ENCODE measurements at regions not wholly inside any gene's neighbourhood (a gene's known extent, or its start where the extent isn't known, plus 50 kb on each side); places are given as distances from the start of the nearest gene placed in this dataset.

DNA sequence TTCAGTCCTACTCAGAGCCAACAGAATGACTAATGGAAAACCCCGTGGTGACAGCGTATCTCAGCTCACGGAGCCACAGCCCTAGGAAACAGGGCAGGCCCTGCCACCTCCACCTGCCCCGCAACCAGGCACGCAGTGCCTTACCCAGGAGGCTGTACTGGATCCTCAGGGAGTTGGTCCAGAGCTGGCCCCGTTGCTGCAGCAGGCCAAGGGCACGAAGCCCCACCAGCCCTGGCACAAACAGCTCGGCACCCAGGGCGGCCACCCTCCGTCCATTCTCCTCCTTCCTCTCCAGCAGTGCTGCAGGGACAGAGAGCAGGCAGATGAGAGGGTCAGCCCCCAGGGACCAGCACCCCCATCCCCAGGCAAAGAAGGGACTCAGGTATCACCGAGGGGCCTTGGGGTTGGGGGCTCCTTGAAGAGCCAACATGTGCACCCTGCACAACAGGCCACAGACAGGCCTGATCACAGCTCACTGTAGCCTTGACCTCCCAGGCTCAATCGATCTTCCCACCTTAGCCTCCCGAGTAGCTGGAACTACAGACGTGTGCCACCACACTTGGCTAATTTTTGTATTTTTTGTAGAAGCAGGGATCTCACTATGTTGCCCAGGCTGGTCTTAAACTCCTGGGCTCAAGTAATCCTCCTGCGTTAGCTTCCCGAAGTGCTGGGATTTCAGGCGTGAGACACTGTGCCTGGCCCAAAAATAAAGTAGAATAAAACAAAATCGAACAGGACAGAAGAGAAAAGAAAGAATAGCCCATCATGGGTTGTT, 115.7 kb downstream of the RMI2 start:
- Histone ChIP-seq H3K79me2 (ENCODE audit: low read length) (no peaks in the 10 kb centered on the region), H3K9ac (ENCODE audit: low read length) (no peak overlapping the region), H3K4me1 (ENCODE audit: low read length) (peaks cover 4% of the 10 kb centered on the region), H3K36me3 (replicated peaks; ENCODE audit: insufficient read depth, low read length) (no peaks in the 10 kb centered on the region), H2AFZ (ENCODE audit: low read length) (no peak overlapping the region), H3K27me3 (replicated peaks; ENCODE audit: insufficient read depth, low read length) (no peaks in the 10 kb centered on the region), H3K9me3 (replicated peaks; ENCODE audit: insufficient read depth, low read length) (no peaks in the 10 kb centered on the region), H3F3A (ENCODE audit: insufficient read depth, low read length) (peaks cover 13% of the 10 kb centered on the region), H4K20me1 (ENCODE audit: insufficient read depth, low read length) (no peaks in the 10 kb centered on the region), H3K9me2 (replicated peaks; ENCODE audit: insufficient read depth, low read length) (no peaks in the 10 kb centered on the region), H3K4me3 (ENCODE audit: low read length) (no peak overlapping the region), H3K4me2 (ENCODE audit: low read depth, low read length) (no peak overlapping the region), H3K27ac (ENCODE audit: low read length) (no peak overlapping the region)
- DNase-seq = no peak
- TF ChIP-seq EZH2phosphoT487 (IDR thresholded peaks at IDR 0.05; ENCODE audit: low read length) = no peak
- TF ChIP-seq, protein P1, sequence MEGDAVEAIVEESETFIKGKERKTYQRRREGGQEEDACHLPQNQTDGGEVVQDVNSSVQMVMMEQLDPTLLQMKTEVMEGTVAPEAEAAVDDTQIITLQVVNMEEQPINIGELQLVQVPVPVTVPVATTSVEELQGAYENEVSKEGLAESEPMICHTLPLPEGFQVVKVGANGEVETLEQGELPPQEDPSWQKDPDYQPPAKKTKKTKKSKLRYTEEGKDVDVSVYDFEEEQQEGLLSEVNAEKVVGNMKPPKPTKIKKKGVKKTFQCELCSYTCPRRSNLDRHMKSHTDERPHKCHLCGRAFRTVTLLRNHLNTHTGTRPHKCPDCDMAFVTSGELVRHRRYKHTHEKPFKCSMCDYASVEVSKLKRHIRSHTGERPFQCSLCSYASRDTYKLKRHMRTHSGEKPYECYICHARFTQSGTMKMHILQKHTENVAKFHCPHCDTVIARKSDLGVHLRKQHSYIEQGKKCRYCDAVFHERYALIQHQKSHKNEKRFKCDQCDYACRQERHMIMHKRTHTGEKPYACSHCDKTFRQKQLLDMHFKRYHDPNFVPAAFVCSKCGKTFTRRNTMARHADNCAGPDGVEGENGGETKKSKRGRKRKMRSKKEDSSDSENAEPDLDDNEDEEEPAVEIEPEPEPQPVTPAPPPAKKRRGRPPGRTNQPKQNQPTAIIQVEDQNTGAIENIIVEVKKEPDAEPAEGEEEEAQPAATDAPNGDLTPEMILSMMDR (IDR thresholded peaks at IDR 0.05; ENCODE audit: low read length) = no peak

DNA sequence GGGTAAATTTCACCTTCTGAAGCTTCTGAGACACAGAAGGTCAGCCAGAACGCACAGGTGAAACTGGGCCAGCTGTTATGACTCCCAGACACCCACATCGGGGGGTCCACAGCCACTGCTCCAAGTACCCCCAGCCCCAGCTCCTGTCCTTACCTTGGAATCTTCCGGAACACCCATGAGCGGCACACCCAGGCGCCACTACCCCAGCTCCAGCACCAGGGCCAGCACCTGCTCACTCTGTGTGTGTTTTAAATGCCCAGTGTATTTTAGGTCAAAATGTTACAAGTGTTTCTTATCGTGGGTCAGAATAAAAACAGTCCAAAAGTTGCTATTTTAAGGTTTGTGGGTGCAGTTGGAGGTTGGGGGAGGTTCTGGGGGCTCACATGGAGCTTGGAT, 116.3 kb downstream of the RMI2 start:
- Histone ChIP-seq H3K4me1 (ENCODE audit: low read length) (peaks cover 4% of the 10 kb centered on the region), H3K9ac (ENCODE audit: low read length) (no peak overlapping the region), H3K27ac (ENCODE audit: low read length) (no peak overlapping the region), H3K4me3 (ENCODE audit: low read length) (no peak overlapping the region), H3K27me3 (replicated peaks; ENCODE audit: insufficient read depth, low read length) (no peaks in the 10 kb centered on the region), H3K4me2 (ENCODE audit: low read depth, low read length) (no peak overlapping the region), H3K9me2 (replicated peaks; ENCODE audit: insufficient read depth, low read length) (no peaks in the 10 kb centered on the region), H3K9me3 (replicated peaks; ENCODE audit: insufficient read depth, low read length) (no peaks in the 10 kb centered on the region), H3F3A (ENCODE audit: insufficient read depth, low read length) (peaks cover 13% of the 10 kb centered on the region), H3K36me3 (replicated peaks; ENCODE audit: insufficient read depth, low read length) (no peaks in the 10 kb centered on the region), H4K20me1 (ENCODE audit: insufficient read depth, low read length) (no peaks in the 10 kb centered on the region), H2AFZ (ENCODE audit: low read length) (no peak overlapping the region), H3K79me2 (ENCODE audit: low read length) (no peaks in the 10 kb centered on the region)
- no peak for DNase-seq
- TF ChIP-seq EZH2 (optimal IDR thresholded peaks at IDR 0.05; ENCODE audit: low read depth, low read length) = no peak

DNA sequence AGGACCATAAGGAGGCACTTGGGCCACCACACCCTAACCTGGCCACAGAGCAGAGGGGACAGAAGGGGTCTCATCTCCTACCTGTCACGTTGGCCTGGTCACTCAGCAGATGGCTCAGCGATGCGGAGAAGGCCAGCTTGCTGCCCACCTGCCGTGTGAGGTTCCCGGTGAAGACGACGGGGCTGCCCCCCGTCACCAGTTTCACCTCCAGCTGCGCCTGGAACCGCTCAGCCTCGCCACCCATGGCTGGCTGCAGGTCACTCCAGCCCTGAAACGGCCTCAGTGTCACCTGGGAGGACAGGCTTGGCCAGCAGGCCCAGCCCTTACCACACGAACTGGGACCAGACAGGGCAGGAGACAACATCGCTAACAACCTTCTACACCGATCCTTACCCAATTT, 116.8 kb downstream of the RMI2 start:
- Histone ChIP-seq H3F3A (ENCODE audit: insufficient read depth, low read length) (peaks cover 13% of the 10 kb centered on the region), H3K4me1 (ENCODE audit: low read length) (peaks cover 4% of the 10 kb centered on the region), H4K20me1 (ENCODE audit: insufficient read depth, low read length) (no peaks in the 10 kb centered on the region), H3K27ac (ENCODE audit: low read length) (no peak overlapping the region), H3K4me3 (ENCODE audit: low read length) (no peak overlapping the region), H3K9me2 (replicated peaks; ENCODE audit: insufficient read depth, low read length) (no peaks in the 10 kb centered on the region), H3K9me3 (replicated peaks; ENCODE audit: insufficient read depth, low read length) (no peaks in the 10 kb centered on the region), H3K4me2 (ENCODE audit: low read depth, low read length) (no peak overlapping the region), H3K36me3 (replicated peaks; ENCODE audit: insufficient read depth, low read length) (no peaks in the 10 kb centered on the region), H3K27me3 (replicated peaks; ENCODE audit: insufficient read depth, low read length) (no peaks in the 10 kb centered on the region), H3K79me2 (ENCODE audit: low read length) (no peaks in the 10 kb centered on the region), H2AFZ (ENCODE audit: low read length) (no peak overlapping the region), H3K9ac (ENCODE audit: low read length) (no peak overlapping the region)
- TF ChIP-seq EZH2 (optimal IDR thresholded peaks at IDR 0.05; ENCODE audit: low read depth, low read length) = no peak
- no peak for TF ChIP-seq EZH2phosphoT487 (IDR thresholded peaks at IDR 0.05; ENCODE audit: low read length)
- TF ChIP-seq, protein P1 (IDR thresholded peaks at IDR 0.05; ENCODE audit: low read length) = no peak
- DNase-seq = no peak

DNA sequence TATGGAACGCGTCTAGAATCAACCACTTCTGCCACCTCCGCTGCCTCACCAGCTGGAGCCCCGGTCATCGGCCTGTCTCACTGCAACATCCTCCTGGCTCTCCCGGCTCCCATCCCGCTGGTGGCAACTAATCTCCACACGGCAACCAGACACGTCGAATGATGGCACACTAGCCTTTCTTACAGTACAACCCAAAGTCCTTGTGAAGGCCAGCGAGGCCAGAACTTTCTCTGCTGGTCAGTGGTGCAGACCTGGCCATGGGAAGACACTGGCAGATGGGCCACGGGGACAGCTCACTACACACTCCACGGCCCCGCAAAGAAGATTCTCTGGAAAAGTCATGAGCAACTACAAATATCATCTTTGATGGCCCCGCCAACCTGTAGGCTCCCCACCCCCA, 117.6 kb downstream of the RMI2 start:
- H3K9me2 ChIP-seq (replicated peaks; ENCODE audit: insufficient read depth, low read length) = no peaks in the 10 kb centered on the region
- H3K4me3 ChIP-seq (ENCODE audit: low read length) = no peak overlapping the region
- no peak overlapping the region for H2AFZ ChIP-seq (ENCODE audit: low read length)
- H3K4me1 ChIP-seq (ENCODE audit: low read length) = peaks cover 4% of the 10 kb centered on the region
- no peak for DNase-seq
- no peaks in the 10 kb centered on the region for H4K20me1 ChIP-seq (ENCODE audit: insufficient read depth, low read length)
- H3K27me3 ChIP-seq (replicated peaks; ENCODE audit: insufficient read depth, low read length) = no peaks in the 10 kb centered on the region
- no peaks in the 10 kb centered on the region for H3K79me2 ChIP-seq (ENCODE audit: low read length)
- TF ChIP-seq, protein P1 (IDR thresholded peaks at IDR 0.05; ENCODE audit: low read length) = no peak
- TF ChIP-seq EZH2 (optimal IDR thresholded peaks at IDR 0.05; ENCODE audit: low read depth, low read length) (no peak), EZH2phosphoT487 (IDR thresholded peaks at IDR 0.05; ENCODE audit: low read length) (no peak)
- no peaks in the 10 kb centered on the region for H3K36me3 ChIP-seq (replicated peaks; ENCODE audit: insufficient read depth, low read length)
- no peak overlapping the region for H3K4me2 ChIP-seq (ENCODE audit: low read depth, low read length)
- peaks cover 10% of the 10 kb centered on the region for H3F3A ChIP-seq (ENCODE audit: insufficient read depth, low read length)
- no peak overlapping the region for H3K9ac ChIP-seq (ENCODE audit: low read length)
- no peak overlapping the region for H3K27ac ChIP-seq (ENCODE audit: low read length)
- H3K9me3 ChIP-seq (replicated peaks; ENCODE audit: insufficient read depth, low read length) = no peaks in the 10 kb centered on the region

All from MM.1S (cell line).